Middle frontal gyrus (tissue), 1 donor: ENCODE measurements at regions not wholly inside any gene's neighbourhood (a gene's known extent, or its start where the extent isn't known, plus 50 kb on each side); places are given as distances from the start of the nearest gene placed in this dataset.

Source experiments
- DNase-seq: peaks from one replicate; pipeline ENCODE4 v3.0.0-alpha.2; 2015; ENCODE audit warnings: low spot score; ENCODE audit errors: extremely low spot score

- DNase-seq: no peak
Measured at GRCh38 chr7:50962962-50963374, 180.3 kb upstream of the GRB10 start.

DNA sequence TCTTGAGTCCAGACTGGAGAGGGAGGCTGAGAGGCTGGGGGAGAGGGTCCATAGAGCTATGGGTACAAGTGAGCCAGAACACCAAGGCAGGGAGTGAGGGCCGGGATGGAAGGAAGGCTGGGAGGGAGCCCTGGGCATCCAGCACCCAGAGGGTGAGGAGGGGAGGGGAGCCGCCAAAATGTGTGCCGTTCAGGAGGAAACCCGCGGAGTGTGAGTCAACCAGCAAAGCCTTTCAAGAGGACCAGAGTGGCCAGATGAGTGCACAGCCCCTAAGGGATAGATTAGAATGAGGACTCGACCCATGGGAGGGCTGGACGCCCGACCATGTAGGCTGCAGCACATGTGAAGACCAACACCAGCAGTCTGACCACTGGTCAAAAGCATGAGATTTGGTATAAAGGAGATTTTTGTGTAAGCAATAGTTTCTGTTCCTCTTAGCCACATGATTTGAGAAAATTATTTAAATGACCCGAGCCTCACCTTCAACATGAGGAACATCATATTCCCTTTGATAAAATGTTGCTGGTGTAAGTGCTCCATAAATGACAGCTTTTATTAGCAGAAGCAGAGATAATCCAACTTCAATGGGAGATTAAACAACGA is 179.7 kb upstream of the GRB10 start:
- DNase-seq: no peak

DNA sequence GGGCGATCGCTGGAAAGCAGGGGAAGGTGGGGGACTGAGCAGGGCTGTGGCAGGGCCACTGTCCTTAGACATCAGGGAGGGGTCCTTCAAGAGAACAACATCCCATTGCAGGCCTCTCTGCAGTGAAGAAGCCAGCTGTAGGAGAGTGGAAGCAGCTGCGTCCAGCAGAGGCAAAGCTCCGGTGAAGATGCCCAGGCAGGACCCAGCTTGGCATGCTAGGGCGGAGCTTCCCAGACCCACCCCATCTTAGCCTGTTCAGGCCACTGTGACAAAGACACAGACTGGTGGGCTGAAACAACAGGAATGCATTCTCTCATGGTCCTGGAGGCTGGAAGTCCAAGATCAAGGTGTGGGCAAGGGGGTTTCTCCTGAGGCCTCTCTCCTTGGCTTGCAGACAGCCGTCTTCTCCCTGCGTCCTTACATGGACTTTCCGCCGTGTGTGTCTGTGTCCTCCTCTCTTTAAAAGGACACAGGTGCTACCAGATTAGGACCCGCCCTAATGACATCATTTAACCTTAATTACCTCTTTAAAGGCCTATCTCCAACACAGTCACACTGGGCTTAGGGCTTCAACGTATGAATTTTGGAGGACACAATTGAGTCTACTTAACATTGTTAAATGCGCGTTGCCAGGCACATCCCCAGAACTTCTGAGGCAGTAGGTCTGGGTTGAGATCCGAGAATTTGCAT is 178.1 kb upstream of the GRB10 start:
- DNase-seq: no peak

GRCh38 chr7:50959991-50960390 is 177.3 kb upstream of the GRB10 start:
- no peak for DNase-seq

DNA sequence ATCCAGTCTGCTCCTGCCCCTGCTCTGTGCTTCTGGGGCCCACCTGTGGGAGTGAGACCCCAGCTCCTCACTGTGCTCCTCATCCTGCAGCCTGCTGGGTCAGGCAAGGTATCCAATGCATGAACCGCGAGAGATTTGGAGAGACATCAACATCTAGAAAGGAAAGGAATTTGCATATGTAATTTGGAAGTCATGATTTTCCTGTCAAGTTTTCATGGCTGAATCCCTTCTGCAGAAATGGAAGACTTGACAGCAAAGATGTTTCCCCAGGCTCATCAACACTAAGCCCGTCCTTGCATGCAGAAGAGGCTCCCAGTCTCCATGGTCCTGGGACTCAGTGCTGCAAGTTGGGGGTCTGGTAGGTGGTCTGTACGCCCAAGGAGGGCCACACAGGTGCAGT is 176.9 kb upstream of the GRB10 start:
- DNase-seq: no peak

- no peak for DNase-seq
Measured at GRCh38 chr7:50957855-50958254, 175.2 kb upstream of the GRB10 start.

DNA sequence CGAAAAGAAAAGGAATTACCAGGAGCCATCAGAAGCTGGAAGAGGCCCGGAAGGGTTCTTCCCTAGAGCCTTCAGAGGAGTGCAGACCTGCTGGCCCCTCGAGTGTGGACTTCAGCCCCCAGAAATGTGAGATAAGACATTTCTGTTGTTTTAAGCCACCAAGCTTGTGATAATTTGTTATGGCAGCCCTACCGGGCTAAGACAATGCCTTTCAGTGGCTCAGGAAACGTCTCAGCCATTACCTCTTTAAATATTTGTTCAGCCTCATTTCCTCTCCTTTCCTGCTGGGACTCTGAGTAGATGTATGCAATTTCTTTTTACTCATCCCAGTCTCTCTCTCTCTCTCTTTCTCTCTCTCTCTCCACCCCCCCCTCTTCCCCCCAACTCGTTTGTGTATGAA is 174.7 kb upstream of the GRB10 start:
- DNase-seq: no peak

GRCh38 chr7:50956522-50957155 is 173.9 kb upstream of the GRB10 start:
- DNase-seq: no peak

GRCh38 chr7:50954716-50955115 is 172.0 kb upstream of the GRB10 start:
- DNase-seq: no peak

DNA sequence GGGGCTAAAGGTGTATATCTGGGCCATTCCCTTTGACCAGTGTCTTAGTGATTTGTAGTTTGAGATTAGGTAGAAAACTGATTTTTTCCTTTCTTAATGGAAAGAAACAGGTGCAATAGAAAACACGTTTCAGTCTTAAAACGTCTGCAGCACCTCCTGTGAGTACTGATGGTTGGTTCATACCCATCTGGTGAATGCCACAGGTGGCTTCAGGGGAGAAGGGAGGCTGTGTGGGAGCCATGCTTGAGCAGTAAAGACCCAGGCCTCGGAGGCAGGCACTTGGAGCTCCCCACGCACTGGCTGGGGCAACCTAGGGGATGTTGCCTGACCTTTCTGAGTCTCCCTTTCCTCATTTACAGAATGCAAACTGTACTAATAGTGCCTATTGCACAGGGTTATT is 171.5 kb upstream of the GRB10 start:
- DNase-seq: no peak

DNA sequence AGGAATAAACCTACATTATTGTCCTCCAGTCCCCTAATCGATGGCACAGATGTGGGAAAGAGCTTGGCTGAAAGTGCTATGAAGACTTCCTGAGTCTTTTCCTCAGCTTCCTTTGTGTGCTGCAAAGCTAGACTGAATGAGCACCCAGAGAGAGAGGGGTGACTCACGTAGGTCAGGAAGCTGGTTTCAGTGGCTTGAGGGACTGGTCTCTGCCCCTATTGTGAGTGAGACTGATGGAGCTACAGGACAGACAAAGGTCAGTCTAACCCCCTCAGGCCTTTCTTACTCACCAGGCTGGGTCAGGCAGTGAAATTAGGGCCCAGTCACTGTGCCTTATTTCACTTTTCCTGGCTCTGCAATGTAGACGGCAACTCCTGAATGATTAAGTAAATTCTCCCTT is 171.1 kb upstream of the GRB10 start:
- DNase-seq: no peak

- no peak for DNase-seq
Measured at GRCh38 chr7:50953303-50953702, 170.6 kb upstream of the GRB10 start.

- no peak for DNase-seq
Measured at GRCh38 chr7:50952544-50952943, 169.8 kb upstream of the GRB10 start.

- no peak for DNase-seq
Measured at GRCh38 chr7:50952120-50952519, 169.4 kb upstream of the GRB10 start.

GRCh38 chr7:50943482-50943881 is 160.8 kb upstream of the GRB10 start:
- DNase-seq: no peak

- DNase-seq: no peak
Measured at GRCh38 chr7:50941525-50941924, 158.8 kb upstream of the GRB10 start.

GRCh38 chr7:50940621-50941020 is 157.9 kb upstream of the GRB10 start:
- no peak for DNase-seq

DNA sequence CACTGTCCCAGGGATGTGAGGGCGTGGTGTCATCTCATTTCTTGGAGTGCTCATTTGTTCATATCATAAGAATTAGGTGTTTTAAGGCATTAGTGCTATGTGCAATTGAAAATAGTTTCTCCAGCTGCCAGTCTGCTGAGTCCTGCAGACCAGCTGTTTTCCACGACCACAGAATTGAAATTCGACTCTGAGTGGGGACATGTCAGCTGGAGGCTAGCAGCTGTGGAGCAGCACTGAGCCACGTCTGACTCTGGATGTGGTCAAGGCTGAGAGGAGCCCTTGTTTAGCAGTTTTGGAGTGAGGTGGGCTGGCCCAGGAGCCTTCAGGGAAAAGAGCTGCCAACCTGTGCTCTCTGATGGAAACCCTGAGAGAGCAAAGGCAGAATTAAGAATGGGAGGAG is 156.3 kb upstream of the GRB10 start:
- DNase-seq: no peak

- DNase-seq: no peak
Measured at GRCh38 chr7:50937727-50938126, 155.0 kb upstream of the GRB10 start.

DNA sequence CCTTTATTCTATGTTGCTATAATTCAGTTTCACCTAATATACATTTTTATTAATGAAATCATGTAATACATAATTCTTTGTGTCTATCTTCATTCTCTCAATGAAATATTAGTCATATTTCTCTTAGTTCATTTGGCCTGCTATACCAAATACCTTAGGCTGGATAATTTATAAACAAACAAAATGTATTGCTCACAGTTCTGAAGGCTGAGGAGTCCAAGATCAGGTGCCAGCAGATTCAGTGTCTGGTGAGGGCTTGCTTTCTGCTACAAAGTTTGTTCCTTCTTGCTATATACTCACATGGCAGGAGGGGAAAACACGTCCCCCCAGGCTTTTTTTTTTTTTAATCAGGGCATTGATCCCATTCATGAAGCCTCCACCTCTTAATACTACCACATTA is 143.4 kb upstream of the GRB10 start:
- no peak for DNase-seq

GRCh38 chr7:50923476-50923875 is 140.8 kb upstream of the GRB10 start:
- DNase-seq: no peak

DNA sequence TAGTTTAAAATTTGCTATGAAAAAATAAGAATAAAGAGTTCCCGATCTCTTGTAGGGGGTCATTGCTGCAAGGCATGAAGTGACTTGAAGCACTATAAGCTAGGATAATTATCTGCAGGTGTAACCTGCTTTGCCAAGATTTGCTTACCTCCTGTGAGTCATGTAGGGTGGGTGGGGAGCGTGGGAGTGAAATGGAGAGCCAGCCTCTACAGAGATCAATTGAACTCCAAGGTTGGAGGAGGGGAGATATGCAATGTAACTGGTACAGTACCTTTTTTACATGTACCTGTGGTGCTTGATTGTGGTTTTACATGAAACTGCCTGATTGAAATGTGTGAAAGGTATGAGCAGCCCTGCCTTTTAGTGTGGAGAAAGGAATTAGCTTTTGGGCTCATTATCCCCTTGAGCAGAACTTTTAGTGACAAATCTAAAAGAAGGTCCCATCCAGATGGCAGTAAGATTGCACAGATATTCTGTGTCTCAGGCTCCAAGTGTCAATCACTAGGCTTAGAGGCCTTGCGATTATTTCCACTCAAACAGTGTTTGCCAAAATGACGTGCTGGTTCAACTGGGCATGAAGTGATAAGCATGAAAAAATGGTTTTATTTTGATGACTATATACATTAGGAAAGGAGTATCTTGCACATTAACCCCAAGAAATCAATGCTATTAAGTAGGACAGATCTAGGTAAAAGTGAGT is 138.6 kb upstream of the GRB10 start:
- DNase-seq: no peak
